ENCODE measurements at regions not wholly inside any gene's neighbourhood (a gene's known extent, or its start where the extent isn't known, plus 50 kb on each side); places are given as distances from the start of the nearest gene placed in this dataset.

DNA sequence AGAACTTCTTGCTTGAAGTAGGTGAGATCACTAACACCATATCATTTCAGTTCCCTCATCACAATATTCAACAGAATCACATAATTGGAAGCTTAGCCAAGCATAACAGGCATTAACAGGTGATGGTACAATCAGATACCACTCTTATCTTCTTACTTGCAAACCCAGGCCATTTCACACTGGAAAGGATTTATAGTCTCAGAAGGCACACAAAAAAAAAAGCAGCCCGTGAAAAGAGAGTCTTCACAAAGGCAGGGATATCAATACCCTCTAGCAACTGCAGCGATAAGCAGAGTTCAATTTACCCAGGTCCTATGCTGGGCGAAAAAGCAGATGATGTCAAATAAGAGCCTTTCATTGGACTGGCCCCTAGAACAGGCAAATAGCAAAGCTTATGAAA is 1082.4 kb downstream of the XPNPEP1 start:
- Histone ChIP-seq H3K9me3 (ENCODE audit: control insufficient read depth, insufficient read depth, low read length) (no peaks in the 10 kb centered on the region), H3K27ac (ENCODE audit: low read depth, low read length) (no peak overlapping the region), H3K4me3 (ENCODE audit: low read depth, low read length) (no peak overlapping the region), H3K27me3 (ENCODE audit: control insufficient read depth, insufficient read depth, low read length) (no peaks in the 10 kb centered on the region)
- CTCF ChIA-PET = no interaction called here
- DNase-seq (ENCODE audit: low read depth, low spot score) = no peak
- TF ChIP-seq, protein P1, sequence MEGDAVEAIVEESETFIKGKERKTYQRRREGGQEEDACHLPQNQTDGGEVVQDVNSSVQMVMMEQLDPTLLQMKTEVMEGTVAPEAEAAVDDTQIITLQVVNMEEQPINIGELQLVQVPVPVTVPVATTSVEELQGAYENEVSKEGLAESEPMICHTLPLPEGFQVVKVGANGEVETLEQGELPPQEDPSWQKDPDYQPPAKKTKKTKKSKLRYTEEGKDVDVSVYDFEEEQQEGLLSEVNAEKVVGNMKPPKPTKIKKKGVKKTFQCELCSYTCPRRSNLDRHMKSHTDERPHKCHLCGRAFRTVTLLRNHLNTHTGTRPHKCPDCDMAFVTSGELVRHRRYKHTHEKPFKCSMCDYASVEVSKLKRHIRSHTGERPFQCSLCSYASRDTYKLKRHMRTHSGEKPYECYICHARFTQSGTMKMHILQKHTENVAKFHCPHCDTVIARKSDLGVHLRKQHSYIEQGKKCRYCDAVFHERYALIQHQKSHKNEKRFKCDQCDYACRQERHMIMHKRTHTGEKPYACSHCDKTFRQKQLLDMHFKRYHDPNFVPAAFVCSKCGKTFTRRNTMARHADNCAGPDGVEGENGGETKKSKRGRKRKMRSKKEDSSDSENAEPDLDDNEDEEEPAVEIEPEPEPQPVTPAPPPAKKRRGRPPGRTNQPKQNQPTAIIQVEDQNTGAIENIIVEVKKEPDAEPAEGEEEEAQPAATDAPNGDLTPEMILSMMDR (IDR thresholded peaks at IDR 0.05; ENCODE audit: low read depth, low read length) = no peak
- POLR2A ChIA-PET = no interaction called here

- Histone ChIP-seq H3K27me3 (ENCODE audit: control insufficient read depth, insufficient read depth, low read length) (no peaks in the 10 kb centered on the region), H3K4me3 (ENCODE audit: low read depth, low read length) (no peak overlapping the region), H3K9me3 (ENCODE audit: control insufficient read depth, insufficient read depth, low read length) (no peaks in the 10 kb centered on the region), H3K27ac (ENCODE audit: low read depth, low read length) (no peak overlapping the region)
- CTCF ChIA-PET = interaction anchor here (0.6 kb wide), 1 partner anchor 15 kb away, joined by 3 read pairs; no protein-coding TSS in a partner anchor
- TF ChIP-seq, protein P1 (IDR thresholded peaks at IDR 0.05; ENCODE audit: low read depth, low read length) = no peak
- POLR2A ChIA-PET = no interaction called here
- no peak for DNase-seq (ENCODE audit: low read depth, low spot score)
Measured at GRCh38 chr10:108836362-108836761, 1086.9 kb downstream of the XPNPEP1 start.

DNA sequence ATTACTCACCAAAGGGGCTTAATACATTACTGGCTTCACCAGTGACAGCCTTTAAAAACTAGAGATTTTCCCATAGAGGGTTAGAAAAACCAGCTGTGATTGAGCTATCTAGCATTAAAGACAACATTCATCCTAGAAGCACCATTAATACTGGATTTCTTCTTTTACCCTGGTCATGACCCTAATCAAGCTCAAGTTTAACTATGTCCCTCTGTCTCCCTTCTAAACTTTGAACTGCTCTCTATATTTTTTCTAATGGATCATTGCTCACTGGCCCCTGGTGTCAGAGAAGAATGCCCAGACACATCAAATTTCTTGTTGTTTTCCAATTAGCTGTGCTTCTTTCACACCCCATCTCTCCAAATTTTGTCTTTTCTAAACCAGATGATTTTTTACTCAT is 1101.3 kb downstream of the XPNPEP1 start:
- DNase-seq (ENCODE audit: low read depth, low spot score) = no peak
- TF ChIP-seq, protein P1 (IDR thresholded peaks at IDR 0.05; ENCODE audit: low read depth, low read length) = no peak
- CTCF ChIA-PET = no interaction called here
- POLR2A ChIA-PET = no interaction called here
- no peaks in the 10 kb centered on the region for H3K9me3 ChIP-seq (ENCODE audit: control insufficient read depth, insufficient read depth, low read length)
- no peak overlapping the region for H3K27ac ChIP-seq (ENCODE audit: low read depth, low read length)
- H3K4me3 ChIP-seq (ENCODE audit: low read depth, low read length) = no peak overlapping the region
- H3K27me3 ChIP-seq (ENCODE audit: control insufficient read depth, insufficient read depth, low read length) = no peaks in the 10 kb centered on the region

DNA sequence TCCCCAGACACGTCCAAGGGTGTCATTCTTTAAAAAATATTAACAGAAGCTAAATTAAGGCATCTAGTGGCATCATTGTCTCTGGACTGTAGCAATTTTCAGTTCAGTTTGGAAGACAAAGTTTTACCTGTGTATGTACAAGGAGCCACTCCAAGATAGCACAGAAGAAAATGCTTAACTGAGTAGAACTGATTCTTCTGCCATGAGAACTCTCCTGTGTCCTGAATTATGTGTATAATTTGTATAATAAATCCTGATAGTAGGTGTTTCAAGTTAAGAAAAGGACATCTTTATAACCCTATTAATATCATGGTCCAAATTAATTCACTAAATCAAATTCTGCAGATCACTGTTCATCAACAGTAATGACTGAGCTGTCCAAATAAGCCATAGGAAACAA is 1104.0 kb downstream of the XPNPEP1 start:
- no peak for DNase-seq (ENCODE audit: low read depth, low spot score)
- TF ChIP-seq, protein P1 (IDR thresholded peaks at IDR 0.05; ENCODE audit: low read depth, low read length) = no peak
- Histone ChIP-seq H3K27ac (ENCODE audit: low read depth, low read length) (no peak overlapping the region), H3K9me3 (ENCODE audit: control insufficient read depth, insufficient read depth, low read length) (no peaks in the 10 kb centered on the region), H3K4me3 (ENCODE audit: low read depth, low read length) (no peak overlapping the region), H3K27me3 (ENCODE audit: control insufficient read depth, insufficient read depth, low read length) (no peaks in the 10 kb centered on the region)
- CTCF ChIA-PET = no interaction called here
- POLR2A ChIA-PET = no interaction called here

GRCh38 chr10:108817584-108817983 is 1105.7 kb downstream of the XPNPEP1 start:
- ChIA-PET POLR2A (no interaction called here), CTCF (interaction anchor here (0.6 kb wide), 1 partner anchor 48 kb away, joined by 3 read pairs; no protein-coding TSS in a partner anchor)
- H3K27ac ChIP-seq (ENCODE audit: low read depth, low read length) = no peak overlapping the region
- H3K4me3 ChIP-seq (ENCODE audit: low read depth, low read length) = no peak overlapping the region
- TF ChIP-seq, protein P1 (IDR thresholded peaks at IDR 0.05; ENCODE audit: low read depth, low read length) = no peak
- no peaks in the 10 kb centered on the region; the same call in 1 of the 2 replicates for H3K9me3 ChIP-seq (ENCODE audit: control insufficient read depth, insufficient read depth, low read length)
- no peaks in the 10 kb centered on the region for H3K27me3 ChIP-seq (ENCODE audit: control insufficient read depth, insufficient read depth, low read length)
- no peak for DNase-seq (ENCODE audit: low read depth, low spot score)
